T-cell (primary cell): ENCODE measurements at regions not wholly inside any gene's neighbourhood (a gene's known extent, or its start where the extent isn't known, plus 50 kb on each side); places are given as distances from the start of the nearest gene placed in this dataset.
"Not testable (repeated sequence)": the region's sequence is repeated elsewhere in the genome, so short reads cannot be mapped to it uniquely, and the experiment has no call there.

Source experiments
- ATAC-seq, 4 experiments: fragments of 200-7000 bp in 3 of 4; fragments of 150-1000 bp in 1 of 4; cut with Tn5 transposase; replicated peaks in 1 of 4; 1 replicate in 3 of 4; 2 replicates in 1 of 4; pipeline ENCODE4 v1.10.0; 2021; ENCODE audit warnings: moderate library complexity in 3 of 4, mild to moderate bottlenecking in 2 of 4, moderate number of reproducible peaks in 1 of 4
- CTCF ChIA-PET, 2 donors: fragments of 300-600 bp; sonication (Branson Sonifier 250); formaldehyde crosslinking; loops; one replicate each; lab custom pipeline; 2022; ENCODE audit warnings: antibody characterized with exemption in 2 of 2; lab: Charles Lee
- POLR2A ChIA-PET, 2 donors: fragments of 300-600 bp; sonication (Branson Sonifier 250); formaldehyde crosslinking; loops; one replicate each; lab custom pipeline; 2022; ENCODE audit warnings: antibody characterized with exemption in 2 of 2; lab: Charles Lee
- DNase-seq, 35 experiments: peaks; one replicate each; pipeline versions ENCODE4 v3.0.0 to v3.0.0-alpha.2; 2013 to 2023
- H3K27ac ChIP-seq: one replicate; pipeline ENCODE4 v1.5.1; 2013; ENCODE audit warnings: low read length
- H3K27me3 ChIP-seq, 2 experiments: replicated peaks in 1 of 2; 1 replicate in 1 of 2; 2 replicates in 1 of 2; pipeline versions ENCODE4 v1.6.1 to v1.7.0; 2013; ENCODE audit warnings: low read length in 1 of 2, mixed read lengths in 1 of 2; ENCODE audit not compliant: control insufficient read depth in 2 of 2, insufficient read depth in 2 of 2; ENCODE audit errors: extremely low read depth in 1 of 2
- H3K36me3 ChIP-seq, 2 donors: 1 replicate in 1 of 2; 2 replicates in 1 of 2; pipeline versions ENCODE4 v1.6.1 to v1.7.0; 2013; ENCODE audit warnings: low read length in 1 of 2; ENCODE audit not compliant: control insufficient read depth in 2 of 2, insufficient read depth in 1 of 2; ENCODE audit errors: extremely low read depth in 1 of 2
- H3K4me1 ChIP-seq, 2 experiments: 1 replicate in 1 of 2; 2 replicates in 1 of 2; pipeline versions ENCODE4 v1.6.1 to v1.7.0; 2013; ENCODE audit warnings: low read length in 2 of 2, mixed read lengths in 1 of 2; ENCODE audit not compliant: insufficient read depth in 2 of 2, control insufficient read depth in 1 of 2; ENCODE audit errors: extremely low read depth in 1 of 2
- H3K4me3 ChIP-seq, 2 donors: 1 replicate in 1 of 2; 2 replicates in 1 of 2; pipeline versions ENCODE4 v1.5.1 to v1.7.0; 2013; ENCODE audit warnings: mild to moderate bottlenecking in 2 of 2, low read length in 1 of 2, moderate library complexity in 1 of 2; ENCODE audit not compliant: control insufficient read depth in 1 of 2; ENCODE audit errors: extremely low read depth in 1 of 2
- H3K9me3 ChIP-seq: 2 replicates; pipeline ENCODE4 v1.7.0; 2013
- H3K27ac Mint-ChIP-seq, 2 donors: one replicate each; pipeline ENCODE4 v1.8.0; 2020 to 2021; ENCODE audit warnings: mild to moderate bottlenecking in 2 of 2, mixed read lengths in 2 of 2
- H3K27me3 Mint-ChIP-seq, 2 donors: one replicate each; pipeline ENCODE4 v1.8.0; 2021 to 2022; ENCODE audit warnings: mixed read lengths in 2 of 2
- H3K36me3 Mint-ChIP-seq: one replicate; pipeline ENCODE4 v1.8.0; 2021; ENCODE audit warnings: mixed read lengths
- H3K4me1 Mint-ChIP-seq, 3 donors: one replicate each; pipeline ENCODE4 v1.8.0; 2020 to 2022; ENCODE audit warnings: mixed read lengths in 3 of 3, mild to moderate bottlenecking in 1 of 3
- H3K4me3 Mint-ChIP-seq, 3 donors: one replicate each; pipeline ENCODE4 v1.8.0; 2020 to 2022; ENCODE audit warnings: mild to moderate bottlenecking in 3 of 3, mixed read lengths in 3 of 3, moderate library complexity in 3 of 3
- H3K9me3 Mint-ChIP-seq, 3 donors: one replicate each; pipeline ENCODE4 v1.8.0; 2020 to 2022; ENCODE audit warnings: mixed read lengths in 3 of 3
- WGBS: methylation state at CpG from one replicate; pipeline ENCODE4 v1.1.5; 2013; ENCODE audit warnings: missing lambda C conversion rate; ENCODE audit not compliant: insufficient coverage; 5-methylcytosine and 5-hydroxymethylcytosine counted together

DNA sequence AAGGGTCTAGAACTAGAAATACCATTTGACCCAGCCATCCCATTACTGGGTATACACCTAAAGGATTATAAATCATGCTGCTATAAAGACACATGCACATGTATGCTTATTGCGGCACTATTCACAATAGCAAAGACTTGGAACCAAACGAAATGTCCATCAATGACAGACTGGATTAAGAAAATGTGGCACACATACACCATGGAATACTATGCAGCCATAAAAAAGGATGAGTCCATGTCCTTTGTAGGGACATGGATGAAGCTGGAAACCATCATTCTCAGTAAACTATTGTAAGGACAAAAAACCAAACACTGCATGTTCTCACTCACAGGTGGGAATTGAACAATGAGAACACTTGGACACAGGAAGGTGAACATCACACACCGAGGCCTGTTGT, 314.1 kb downstream of the FRK start:
- POLR2A ChIA-PET, H3K36me3 Mint-ChIP-seq: not testable (repeated sequence)
- 100% methylated on average over 1 of the region's 3 CpGs for WGBS

DNA sequence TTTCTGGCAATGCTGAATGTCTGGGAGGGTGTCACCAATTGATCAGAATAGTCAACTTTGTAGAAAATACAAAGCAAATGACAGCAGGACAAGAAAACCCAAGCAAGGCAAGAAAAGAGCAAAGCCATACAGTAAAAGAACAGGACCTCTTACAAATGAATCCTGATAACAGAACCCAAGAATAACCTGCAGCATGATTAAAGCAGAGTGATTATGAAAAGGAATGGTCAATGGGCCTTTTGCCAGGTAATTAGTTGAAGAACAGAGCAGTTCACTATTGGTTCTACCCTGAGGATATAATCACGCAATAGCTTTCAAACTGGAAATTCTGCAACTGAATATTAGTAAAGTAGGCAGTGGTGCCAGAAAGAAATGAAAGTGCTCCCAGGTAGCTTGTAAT, 319.8 kb downstream of the FRK start:
- no peaks in the 10 kb centered on the region for H3K4me1 ChIP-seq
- no peaks in the 10 kb centered on the region for H3K27me3 ChIP-seq
- H3K4me3 Mint-ChIP-seq = no peak overlapping the region
- no peaks in the 10 kb centered on the region for H3K9me3 ChIP-seq
- no peak for ATAC-seq
- ChIA-PET POLR2A (no interaction called here), CTCF (no interaction called here)
- H3K9me3 Mint-ChIP-seq = peaks cover 7 to 21% (median 15%) of the 10 kb centered on the region in 3 donors
- no CpG with 5 or more reads among the region's 1 CpG for WGBS
- no peaks in the 10 kb centered on the region for H3K36me3 Mint-ChIP-seq
- H3K36me3 ChIP-seq = no peaks in the 10 kb centered on the region
- no peak overlapping the region for H3K4me3 ChIP-seq
- H3K27ac Mint-ChIP-seq = no peak overlapping the region
- no peaks in the 10 kb centered on the region for H3K27me3 Mint-ChIP-seq
- no peaks in the 10 kb centered on the region for H3K4me1 Mint-ChIP-seq
- DNase-seq = no peak
- no peak overlapping the region for H3K27ac ChIP-seq

More for the DNA sequence above, 314.1 kb downstream of the FRK start:
- H3K4me1 ChIP-seq, H3K4me3 ChIP-seq, H3K9me3 ChIP-seq, DNase-seq, H3K27me3 ChIP-seq, H3K36me3 ChIP-seq, H3K27ac Mint-ChIP-seq, CTCF ChIA-PET, H3K27ac ChIP-seq, H3K27me3 Mint-ChIP-seq, ATAC-seq, H3K4me1 Mint-ChIP-seq, H3K4me3 Mint-ChIP-seq: not testable (repeated sequence)
- peaks cover 6 to 24% (median 9%) of the 10 kb centered on the region in 3 donors for H3K9me3 Mint-ChIP-seq

DNA sequence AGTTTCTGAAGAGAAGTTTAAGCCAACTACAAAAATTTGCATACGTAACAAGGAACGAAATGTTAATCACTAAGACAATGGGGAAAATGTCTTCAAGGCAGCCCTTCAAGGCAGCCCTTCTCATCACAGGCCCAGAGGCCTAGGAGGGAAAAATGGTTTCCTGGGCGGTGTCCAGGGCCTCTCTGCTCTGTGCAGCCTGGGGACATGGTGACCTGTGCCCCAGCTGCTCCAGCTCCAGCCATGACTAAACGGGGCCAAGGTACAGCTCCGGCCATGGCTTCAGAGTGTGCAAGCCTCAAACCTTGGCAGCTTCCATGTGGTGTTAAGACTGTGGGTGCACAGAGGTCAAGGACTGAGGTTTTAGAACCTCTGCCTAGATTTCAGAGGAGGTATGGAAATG, 325.1 kb downstream of the FRK start:
- Mint-ChIP-seq H3K27ac (no peak overlapping the region), H3K27me3 (no peaks in the 10 kb centered on the region), H3K4me1 (no peaks in the 10 kb centered on the region), H3K4me3 (no peak overlapping the region), H3K9me3 (peaks cover 2 to 10% (median 6%) of the 10 kb centered on the region in 3 donors), H3K36me3 (no peaks in the 10 kb centered on the region)
- no peak for ATAC-seq
- CTCF ChIA-PET = no interaction called here
- Histone ChIP-seq H3K27ac (no peak overlapping the region), H3K27me3 (no peaks in the 10 kb centered on the region), H3K4me1 (no peaks in the 10 kb centered on the region), H3K4me3 (no peak overlapping the region), H3K36me3 (no peaks in the 10 kb centered on the region), H3K9me3 (no peaks in the 10 kb centered on the region)
- 67% methylated on average over 5 of the region's 5 CpGs for WGBS
- POLR2A ChIA-PET = no interaction called here
- DNase-seq = no peak

DNA sequence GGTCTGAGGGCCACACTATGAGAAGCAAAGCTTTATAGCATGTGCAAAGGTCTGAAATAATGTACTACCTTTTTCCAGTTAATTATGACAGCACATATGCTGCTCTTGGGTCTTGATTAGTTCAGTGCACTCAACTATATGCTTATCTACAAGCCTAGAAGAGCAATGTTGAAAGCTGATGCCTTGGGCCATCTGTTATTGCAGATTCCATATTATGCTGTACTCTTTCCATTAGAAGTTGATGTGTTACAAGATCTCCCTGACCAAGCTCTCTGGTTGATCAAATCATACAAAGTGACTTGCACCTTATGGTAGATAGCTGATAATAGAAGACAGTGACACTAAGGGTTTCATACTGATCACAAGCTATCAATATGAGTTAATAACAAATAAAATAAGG, 327.3 kb downstream of the FRK start:
- no peak overlapping the region for H3K4me3 ChIP-seq
- Mint-ChIP-seq H3K9me3 (peaks cover 0 to 9% (median 4%) of the 10 kb centered on the region in 3 donors), H3K4me1 (no peaks in the 10 kb centered on the region), H3K27me3 (no peaks in the 10 kb centered on the region), H3K36me3 (no peaks in the 10 kb centered on the region), H3K27ac (no peak overlapping the region), H3K4me3 (no peak overlapping the region)
- DNase-seq (no peak), ATAC-seq (no peak)
- H3K4me1 ChIP-seq = no peaks in the 10 kb centered on the region
- H3K36me3 ChIP-seq = no peaks in the 10 kb centered on the region
- no peak overlapping the region for H3K27ac ChIP-seq
- POLR2A ChIA-PET = no interaction called here
- H3K27me3 ChIP-seq = no peaks in the 10 kb centered on the region
- H3K9me3 ChIP-seq = no peaks in the 10 kb centered on the region
- CTCF ChIA-PET = no interaction called here

GRCh38 chr6:115729036-115729435, 331.7 kb downstream of the FRK start:
- Histone ChIP-seq H3K27me3 (no peaks in the 10 kb centered on the region), H3K4me3 (no peak overlapping the region), H3K9me3 (no peaks in the 10 kb centered on the region), H3K4me1 (no peaks in the 10 kb centered on the region), H3K36me3 (no peaks in the 10 kb centered on the region), H3K27ac (no peak overlapping the region)
- no peaks in the 10 kb centered on the region for H3K36me3 Mint-ChIP-seq
- H3K4me1 Mint-ChIP-seq = no peaks in the 10 kb centered on the region
- no peak for ATAC-seq
- no peak for DNase-seq
- H3K4me3 Mint-ChIP-seq = no peak overlapping the region
- ChIA-PET POLR2A (no interaction called here), CTCF (no interaction called here)
- H3K27me3 Mint-ChIP-seq = no peaks in the 10 kb centered on the region
- no peak overlapping the region for H3K27ac Mint-ChIP-seq
- WGBS = 86% methylated on average over 4 of the region's 5 CpGs
- peaks cover 0 to 7% (median 3%) of the 10 kb centered on the region in 3 donors for H3K9me3 Mint-ChIP-seq

GRCh38 chr6:115728171-115728570, 332.5 kb downstream of the FRK start:
- DNase-seq = no peak
- H3K27ac ChIP-seq = no peak overlapping the region
- no peaks in the 10 kb centered on the region for H3K36me3 ChIP-seq
- Mint-ChIP-seq H3K4me3 (no peak overlapping the region), H3K27ac (no peak overlapping the region), H3K4me1 (no peaks in the 10 kb centered on the region), H3K9me3 (peaks cover 0 to 7% (median 3%) of the 10 kb centered on the region in 3 donors), H3K27me3 (no peaks in the 10 kb centered on the region), H3K36me3 (no peaks in the 10 kb centered on the region)
- no peaks in the 10 kb centered on the region for H3K4me1 ChIP-seq
- ChIA-PET CTCF (no interaction called here), POLR2A (no interaction called here)
- no peak overlapping the region for H3K4me3 ChIP-seq
- no peaks in the 10 kb centered on the region for H3K27me3 ChIP-seq
- ATAC-seq = no peak
- H3K9me3 ChIP-seq = no peaks in the 10 kb centered on the region

GRCh38 chr6:115721564-115721963, 339.1 kb downstream of the FRK start:
- DNase-seq (no peak), ATAC-seq (no peak)
- 60% methylated on average over 1 of the region's 2 CpGs for WGBS
- no peaks in the 10 kb centered on the region for H3K9me3 ChIP-seq
- Mint-ChIP-seq H3K4me3 (no peak overlapping the region), H3K27me3 (no peaks in the 10 kb centered on the region), H3K9me3 (peaks cover 2 to 6% (median 3%) of the 10 kb centered on the region in 3 donors), H3K4me1 (no peaks in the 10 kb centered on the region), H3K36me3 (no peaks in the 10 kb centered on the region), H3K27ac (no peak overlapping the region)
- no peak overlapping the region for H3K4me3 ChIP-seq
- POLR2A ChIA-PET = no interaction called here
- H3K27me3 ChIP-seq = no peaks in the 10 kb centered on the region
- no peaks in the 10 kb centered on the region for H3K36me3 ChIP-seq
- CTCF ChIA-PET = no interaction called here
- H3K4me1 ChIP-seq = no peaks in the 10 kb centered on the region
- no peak overlapping the region for H3K27ac ChIP-seq
